SU-DHL-6 (cell line): ENCODE measurements at regions not wholly inside any gene's neighbourhood (a gene's known extent, or its start where the extent isn't known, plus 50 kb on each side); places are given as distances from the start of the nearest gene placed in this dataset.

Experiments
- H2AFZ ChIP-seq: fragments of 200-600 bp; sonication (generic); 2 replicates; pipeline ENCODE4 v1.6.1; 2014; ENCODE audit warnings: low read depth, mild to moderate bottlenecking, moderate library complexity, mixed read lengths, antibody characterized with exemption, low read length; ENCODE audit not compliant: severe bottlenecking
- H3F3A ChIP-seq: fragments of 200-600 bp; shearing (Covaris generic); 2 replicates; pipeline ENCODE4 v1.6.0; 2016; ENCODE audit warnings: antibody characterized with exemption, mild to moderate bottlenecking; ENCODE audit not compliant: insufficient read depth
- H3K27ac ChIP-seq: fragments of 200-600 bp; sonication (generic); 2 replicates; pipeline ENCODE4 v1.5.1; 2016; ENCODE audit warnings: low read depth, mild to moderate bottlenecking, low read length, moderate library complexity, mixed read lengths
- H3K27me3 ChIP-seq: fragments of 200-600 bp; sonication (generic), shearing (Covaris generic); 2 replicates; pipeline ENCODE4 v1.6.0; 2014; ENCODE audit warnings: mild to moderate bottlenecking, low read length
- H3K36me3 ChIP-seq: fragments of 200-600 bp; sonication (generic); 2 replicates; pipeline ENCODE4 v1.6.1; 2014; ENCODE audit warnings: mild to moderate bottlenecking, low read length, mixed read lengths
- H3K4me2 ChIP-seq: fragments of 300-600, 200-600 bp; shearing (Covaris generic), sonication (generic); 2 replicates; pipeline ENCODE4 v1.6.0; 2014; ENCODE audit warnings: low read length, low read depth, mild to moderate bottlenecking; ENCODE audit not compliant: poor library complexity, severe bottlenecking
- H3K4me3 ChIP-seq: fragments of 200-600 bp; sonication (generic); 2 replicates; pipeline ENCODE4 v1.5.1; 2014; ENCODE audit warnings: antibody characterized with exemption, low read length, mild to moderate bottlenecking, mixed read lengths; ENCODE audit not compliant: insufficient read depth, poor library complexity, severe bottlenecking
- H3K79me2 ChIP-seq: fragments of 200-600 bp; sonication (generic); 2 replicates; pipeline ENCODE4 v1.6.1; 2014; ENCODE audit warnings: mild to moderate bottlenecking, low read length, moderate library complexity; ENCODE audit not compliant: insufficient read depth
- H3K9ac ChIP-seq: fragments of 200-600 bp; sonication (generic); 2 replicates; pipeline ENCODE4 v1.7.0; 2014; ENCODE audit warnings: mild to moderate bottlenecking, low read length
- H3K9me2 ChIP-seq: fragments of 200-600 bp; sonication (generic); replicated peaks from 2 replicates; pipeline ENCODE4 v1.6.1; 2014; ENCODE audit warnings: low read length; ENCODE audit not compliant: insufficient read depth
- H3K9me3 ChIP-seq: fragments of 200-600 bp; sonication (generic); 2 replicates; pipeline ENCODE4 v1.6.1; 2014; ENCODE audit warnings: low read length, mixed read lengths; ENCODE audit not compliant: insufficient read depth
- H4K20me1 ChIP-seq: fragments of 200-600 bp; sonication (generic); 2 replicates; pipeline ENCODE4 v1.6.1; 2014; ENCODE audit warnings: low read depth, mild to moderate bottlenecking, antibody characterized with exemption, low read length, moderate library complexity, mixed read lengths
- EZH2phosphoT487 ChIP-seq: fragments of 200-600 bp; sonication (generic), shearing (Covaris generic); conservative IDR thresholded peaks from 2 replicates; pipeline ENCODE4 v1.6.1; 2018; ENCODE audit warnings: mild to moderate bottlenecking, antibody characterized with exemption, low read length, moderate library complexity, mixed read lengths
- TF ChIP-seq, protein P1 (sequence below): fragments of 200-600 bp; sonication (generic); IDR thresholded peaks from one replicate; pipeline ENCODE4 v1.5.1; 2017; ENCODE audit warnings: antibody characterized with exemption, mild to moderate bottlenecking, low read length, moderate library complexity; ENCODE audit not compliant: insufficient read depth, poor library complexity, severe bottlenecking

DNA sequence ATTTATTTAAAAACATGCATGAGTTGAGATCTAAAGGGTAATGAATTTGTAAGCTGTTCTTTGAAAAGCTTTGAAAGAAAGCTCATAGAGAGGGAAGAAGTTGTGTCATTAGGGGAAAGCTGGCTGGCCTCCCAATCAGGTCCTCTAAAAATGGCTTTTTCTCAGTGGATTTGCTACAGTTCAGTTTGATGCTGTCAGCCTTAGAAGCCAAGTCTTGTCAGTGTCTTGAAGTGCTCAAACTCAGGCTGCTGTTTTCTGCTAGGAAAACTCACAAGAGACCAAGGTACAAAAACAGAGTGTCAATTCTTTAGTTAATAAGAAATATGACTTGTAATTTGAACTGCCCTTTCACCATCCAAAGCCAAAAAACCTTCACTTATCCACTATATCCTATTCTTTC lies 243.8 kb downstream of the OTOL1 start:
- H3K9ac ChIP-seq = no peak overlapping the region
- no peak overlapping the region for H3K27ac ChIP-seq
- H3K9me3 ChIP-seq = no peaks in the 10 kb centered on the region
- H3K4me3 ChIP-seq = no peak overlapping the region
- no peaks in the 10 kb centered on the region for H3K27me3 ChIP-seq
- no peak overlapping the region for H2AFZ ChIP-seq
- no peaks in the 10 kb centered on the region for H3K79me2 ChIP-seq
- H3F3A ChIP-seq = no peaks in the 10 kb centered on the region
- H4K20me1 ChIP-seq = no peaks in the 10 kb centered on the region
- TF ChIP-seq, protein P1, sequence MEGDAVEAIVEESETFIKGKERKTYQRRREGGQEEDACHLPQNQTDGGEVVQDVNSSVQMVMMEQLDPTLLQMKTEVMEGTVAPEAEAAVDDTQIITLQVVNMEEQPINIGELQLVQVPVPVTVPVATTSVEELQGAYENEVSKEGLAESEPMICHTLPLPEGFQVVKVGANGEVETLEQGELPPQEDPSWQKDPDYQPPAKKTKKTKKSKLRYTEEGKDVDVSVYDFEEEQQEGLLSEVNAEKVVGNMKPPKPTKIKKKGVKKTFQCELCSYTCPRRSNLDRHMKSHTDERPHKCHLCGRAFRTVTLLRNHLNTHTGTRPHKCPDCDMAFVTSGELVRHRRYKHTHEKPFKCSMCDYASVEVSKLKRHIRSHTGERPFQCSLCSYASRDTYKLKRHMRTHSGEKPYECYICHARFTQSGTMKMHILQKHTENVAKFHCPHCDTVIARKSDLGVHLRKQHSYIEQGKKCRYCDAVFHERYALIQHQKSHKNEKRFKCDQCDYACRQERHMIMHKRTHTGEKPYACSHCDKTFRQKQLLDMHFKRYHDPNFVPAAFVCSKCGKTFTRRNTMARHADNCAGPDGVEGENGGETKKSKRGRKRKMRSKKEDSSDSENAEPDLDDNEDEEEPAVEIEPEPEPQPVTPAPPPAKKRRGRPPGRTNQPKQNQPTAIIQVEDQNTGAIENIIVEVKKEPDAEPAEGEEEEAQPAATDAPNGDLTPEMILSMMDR = no peak
- no peak for TF ChIP-seq EZH2phosphoT487
- no peaks in the 10 kb centered on the region for H3K9me2 ChIP-seq
- H3K4me2 ChIP-seq = no peak overlapping the region
- no peaks in the 10 kb centered on the region for H3K36me3 ChIP-seq

DNA sequence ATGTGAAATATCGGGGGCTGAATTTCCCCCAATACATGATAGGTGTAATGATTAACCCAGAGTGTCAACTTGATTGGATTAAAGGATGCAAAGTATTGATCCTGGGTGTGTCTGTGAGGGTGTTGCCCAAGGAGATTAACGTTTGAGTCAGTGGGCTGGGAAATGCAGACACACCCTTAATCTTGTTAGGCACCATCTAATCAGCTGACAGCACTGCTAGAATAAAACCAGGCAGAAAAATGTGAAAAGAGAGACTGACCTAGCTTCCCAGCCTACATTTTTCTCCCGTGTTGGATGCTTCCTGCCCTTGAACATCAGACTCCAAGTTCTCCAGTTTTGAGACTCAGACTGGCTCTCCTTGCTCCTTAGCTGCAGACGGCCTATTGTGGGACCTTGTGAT lies 247.8 kb downstream of the OTOL1 start:
- H3F3A ChIP-seq = peaks cover 6% of the 10 kb centered on the region; the same call in 1 of the 2 replicates
- no peaks in the 10 kb centered on the region for H3K79me2 ChIP-seq
- no peak overlapping the region for H2AFZ ChIP-seq
- H3K9me3 ChIP-seq = no peaks in the 10 kb centered on the region
- no peak for TF ChIP-seq EZH2phosphoT487
- TF ChIP-seq, protein P1 = no peak
- H3K4me2 ChIP-seq = no peak overlapping the region
- H3K36me3 ChIP-seq = no peaks in the 10 kb centered on the region
- no peak overlapping the region for H3K4me3 ChIP-seq
- no peak overlapping the region for H3K9ac ChIP-seq
- no peaks in the 10 kb centered on the region for H3K27me3 ChIP-seq
- no peaks in the 10 kb centered on the region for H4K20me1 ChIP-seq
- H3K27ac ChIP-seq = no peak overlapping the region
- no peaks in the 10 kb centered on the region for H3K9me2 ChIP-seq

DNA sequence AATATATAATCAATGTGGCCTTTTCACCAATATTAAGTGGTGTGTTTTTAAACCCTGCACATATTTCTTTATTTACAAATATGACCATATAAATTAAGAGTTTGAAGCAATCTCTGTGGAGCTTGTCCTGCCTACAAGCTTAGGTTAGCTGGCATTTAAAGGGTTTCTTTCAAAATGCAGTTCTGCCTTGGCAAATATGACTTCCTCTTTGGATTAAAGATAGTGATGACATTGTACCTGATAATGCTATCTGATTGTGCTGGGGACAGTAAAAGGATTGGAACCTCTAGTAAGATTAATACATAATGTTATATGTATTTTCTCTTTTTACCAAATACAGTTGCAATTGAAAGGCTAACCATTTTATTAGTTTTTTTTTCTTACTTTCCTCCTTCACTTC lies 249.1 kb downstream of the OTOL1 start:
- Histone ChIP-seq H3K27me3 (no peaks in the 10 kb centered on the region), H4K20me1 (no peaks in the 10 kb centered on the region), H3K9me2 (no peaks in the 10 kb centered on the region), H2AFZ (peak overlapping the region; percentile 28), H3F3A (peaks cover 6% of the 10 kb centered on the region; the same call in 1 of the 2 replicates), H3K4me2 (peak overlapping the region; percentile 65), H3K4me3 (no peak overlapping the region), H3K79me2 (no peaks in the 10 kb centered on the region), H3K9ac (no peak overlapping the region), H3K27ac (no peak overlapping the region), H3K36me3 (no peaks in the 10 kb centered on the region), H3K9me3 (no peaks in the 10 kb centered on the region)
- TF ChIP-seq EZH2phosphoT487 = no peak
- TF ChIP-seq, protein P1 = no peak

DNA sequence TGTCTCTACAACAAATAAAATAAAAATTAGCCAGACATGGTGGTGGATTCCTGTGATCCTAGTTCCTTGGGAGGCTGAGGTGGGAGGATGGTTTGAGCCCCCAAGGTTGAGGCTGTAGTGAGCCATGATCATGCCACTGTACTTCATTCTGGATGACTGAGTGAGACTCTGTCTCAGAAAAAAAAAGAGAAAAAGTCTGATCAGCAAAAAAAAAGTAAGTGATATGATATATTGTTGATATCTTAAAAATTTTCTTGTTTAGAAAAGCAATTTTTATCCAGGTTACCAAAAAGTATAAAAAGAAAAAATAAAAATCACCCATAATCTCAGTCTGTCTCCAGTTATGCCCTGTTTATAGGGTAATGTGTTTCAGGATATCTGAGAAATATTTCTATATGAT lies 251.4 kb downstream of the OTOL1 start:
- H3F3A ChIP-seq = peaks cover 6% of the 10 kb centered on the region; the same call in 1 of the 2 replicates
- no peaks in the 10 kb centered on the region for H3K36me3 ChIP-seq
- no peaks in the 10 kb centered on the region for H4K20me1 ChIP-seq
- no peaks in the 10 kb centered on the region for H3K27me3 ChIP-seq
- no peak for TF ChIP-seq EZH2phosphoT487
- TF ChIP-seq, protein P1 = no peak
- no peaks in the 10 kb centered on the region for H3K79me2 ChIP-seq
- H3K9me3 ChIP-seq = no peaks in the 10 kb centered on the region
- H3K4me2 ChIP-seq = no peak overlapping the region
- no peak overlapping the region for H3K27ac ChIP-seq
- no peak overlapping the region for H3K4me3 ChIP-seq
- H3K9ac ChIP-seq = no peak overlapping the region
- no peaks in the 10 kb centered on the region for H3K9me2 ChIP-seq
- H2AFZ ChIP-seq = no peak overlapping the region
